Liver (tissue), 8 donors: ENCODE measurements at regions not wholly inside any gene's neighbourhood (a gene's known extent, or its start where the extent isn't known, plus 50 kb on each side); places are given as distances from the start of the nearest gene placed in this dataset.

Experiments
- DNase-seq: peaks from one replicate; pipeline ENCODE4 v3.0.0-alpha.2; 2017; ENCODE audit warnings: low spot score
- H3K27ac ChIP-seq, 2 donors: one replicate each; pipeline ENCODE4 v1.7.0; 2013; ENCODE audit warnings: inconsistent platforms in 2 of 2, low read length in 2 of 2, control low read depth in 1 of 2, low read depth in 1 of 2, mild to moderate bottlenecking in 1 of 2
- H3K27me3 ChIP-seq, 4 donors: one replicate each; pipeline versions ENCODE4 v1.6.1 to v1.7.0; 2013; ENCODE audit warnings: low read length in 3 of 4, inconsistent platforms in 1 of 4, mild to moderate bottlenecking in 1 of 4, moderate library complexity in 1 of 4; ENCODE audit not compliant: control insufficient read depth in 4 of 4, insufficient read depth in 4 of 4
- H3K36me3 ChIP-seq, 4 donors: one replicate each; pipeline versions ENCODE4 v1.6.1 to v1.7.0; 2013; ENCODE audit warnings: low read length in 3 of 4, mild to moderate bottlenecking in 3 of 4, low read depth in 1 of 4, moderate library complexity in 1 of 4; ENCODE audit not compliant: control insufficient read depth in 4 of 4, insufficient read depth in 3 of 4
- H3K4me1 ChIP-seq, 4 donors: one replicate each; pipeline versions ENCODE4 v1.6.1 to v1.7.0; 2013; ENCODE audit warnings: low read length in 3 of 4, mild to moderate bottlenecking in 3 of 4, moderate library complexity in 1 of 4; ENCODE audit not compliant: control insufficient read depth in 4 of 4, insufficient read depth in 4 of 4
- H3K4me3 ChIP-seq, 3 donors: one replicate each; pipeline versions ENCODE4 v1.6.1 to v1.7.0; 2013; ENCODE audit warnings: low read length in 3 of 3, control low read depth in 1 of 3, low read depth in 1 of 3, mild to moderate bottlenecking in 1 of 3
- H3K9ac ChIP-seq, 2 donors: one replicate each; pipeline ENCODE4 v1.7.0; 2013; ENCODE audit warnings: low read length in 2 of 2, mild to moderate bottlenecking in 2 of 2, moderate library complexity in 2 of 2, control low read depth in 1 of 2, low read depth in 1 of 2
- H3K9me3 ChIP-seq, 4 donors: one replicate each; pipeline versions ENCODE4 v1.6.1 to v1.7.0; 2013; ENCODE audit warnings: low read length in 3 of 4; ENCODE audit not compliant: control insufficient read depth in 4 of 4
- ATF3 ChIP-seq: IDR thresholded peaks from 2 replicates; pipeline ENCODE4 v1.6.1; 2016; ENCODE audit warnings: antibody characterized with exemption
- EGR1 ChIP-seq, 2 donors: IDR thresholded peaks; 2 replicates each; pipeline ENCODE4 v1.6.1; 2016 to 2018; ENCODE audit warnings: antibody characterized with exemption in 2 of 2, low read depth in 2 of 2
- FOXA1 ChIP-seq: IDR thresholded peaks from 2 replicates; pipeline ENCODE4 v1.6.1; 2016; ENCODE audit warnings: antibody characterized with exemption
- FOXA2 ChIP-seq: IDR thresholded peaks from 2 replicates; pipeline ENCODE4 v1.6.1; 2016; ENCODE audit warnings: antibody characterized with exemption
- GABPA ChIP-seq, 2 donors: IDR thresholded peaks in 1 of 2; conservative IDR thresholded peaks in 1 of 2; 2 replicates each; pipeline ENCODE4 v1.6.1; 2016; ENCODE audit warnings: antibody characterized with exemption in 2 of 2, mild to moderate bottlenecking in 1 of 2, moderate library complexity in 1 of 2
- HNF4A ChIP-seq, 2 donors: conservative IDR thresholded peaks; 2 replicates each; pipeline ENCODE4 v1.6.1; 2016; ENCODE audit warnings: antibody characterized with exemption in 2 of 2, mild to moderate bottlenecking in 2 of 2
- HNF4G ChIP-seq: IDR thresholded peaks from 2 replicates; pipeline ENCODE4 v1.6.1; 2016; ENCODE audit warnings: antibody characterized with exemption
- JUND ChIP-seq, 2 donors: IDR thresholded peaks; 2 replicates each; pipeline ENCODE4 v1.6.1; 2016; ENCODE audit warnings: antibody characterized with exemption in 2 of 2
- NR2F2 ChIP-seq: IDR thresholded peaks from 2 replicates; pipeline ENCODE4 v1.6.1; 2016; ENCODE audit warnings: antibody characterized with exemption
- RAD21 ChIP-seq, 2 donors: IDR thresholded peaks; 2 replicates each; pipeline ENCODE4 v1.6.1; 2016; ENCODE audit warnings: antibody characterized with exemption in 2 of 2, mild to moderate bottlenecking in 2 of 2
- RXRA ChIP-seq, 2 donors: IDR thresholded peaks; 2 replicates each; pipeline ENCODE4 v1.6.1; 2017 to 2018; ENCODE audit warnings: antibody characterized with exemption in 2 of 2, mild to moderate bottlenecking in 1 of 2
- SP1 ChIP-seq: IDR thresholded peaks from 2 replicates; pipeline ENCODE4 v1.6.1; 2018; ENCODE audit warnings: antibody characterized with exemption, mild to moderate bottlenecking
- TAF1 ChIP-seq: conservative IDR thresholded peaks from 2 replicates; pipeline ENCODE4 v1.6.1; 2016; ENCODE audit warnings: antibody characterized with exemption, mild to moderate bottlenecking
- YY1 ChIP-seq: IDR thresholded peaks from 2 replicates; pipeline ENCODE4 v1.6.1; 2016; ENCODE audit warnings: antibody characterized with exemption, mild to moderate bottlenecking
- WGBS: extraction: QIAGEN DNeasy Blood & Tissue Kit; methylation state at CpG from one replicate; pipeline ENCODE4 v1.1.7; 2013; 5-methylcytosine and 5-hydroxymethylcytosine counted together
- TF ChIP-seq, protein P1 (sequence below): fragments of 150-350 bp; IDR thresholded peaks from 2 replicates; pipeline ENCODE4 v1.5.1; 2017; ENCODE audit warnings: improper control_type of control experiment, low read depth, low read length; ENCODE audit not compliant: missing input control
- TF ChIP-seq, protein P2 (sequence below): IDR thresholded peaks from 2 replicates; pipeline ENCODE4 v1.6.1; 2016; ENCODE audit warnings: antibody characterized with exemption, mild to moderate bottlenecking
- TF ChIP-seq, protein P3 (sequence below): IDR thresholded peaks from 2 replicates; pipeline ENCODE4 v1.6.1; 2016; ENCODE audit warnings: antibody characterized with exemption
- TF ChIP-seq, protein P4 (sequence below): IDR thresholded peaks from 2 replicates; pipeline ENCODE4 v1.6.1; 2016; ENCODE audit warnings: antibody characterized with exemption
- donor health status: healthy.
- donor health status: healthy.
- donor health status: healthy.
- donor health status: healthy.
- donor health status: healthy.

GRCh38 chr2:58568901-58569300, 327.8 kb upstream of the FANCL start:
- Histone ChIP-seq H3K27me3 (no peaks in the 10 kb centered on the region), H3K27ac (no peak overlapping the region), H3K9ac (no peak overlapping the region), H3K9me3 (no peaks in the 10 kb centered on the region), H3K4me3 (no peak overlapping the region), H3K36me3 (no peaks in the 10 kb centered on the region), H3K4me1 (peaks cover 0 to 2% (median 0%) of the 10 kb centered on the region in 4 donors)
- TF ChIP-seq SP1 (no peak), FOXA1 (no peak), YY1 (no peak), GABPA (IDR thresholded peaks at IDR 0.05 in 1 of 2, conservative IDR thresholded peaks at IDR 0.05 in 1 of 2) (no peak), RAD21 (IDR thresholded peaks at IDR 0.05) (no peak), TAF1 (no peak), HNF4A (conservative IDR thresholded peaks at IDR 0.05) (no peak), NR2F2 (no peak), HNF4G (no peak), JUND (IDR thresholded peaks at IDR 0.05) (no peak), ATF3 (no peak), FOXA2 (no peak), EGR1 (IDR thresholded peaks at IDR 0.05; ENCODE audit: low read depth in 2 of 2) (no peak), RXRA (IDR thresholded peaks at IDR 0.05) (no peak)
- TF ChIP-seq, protein P1, sequence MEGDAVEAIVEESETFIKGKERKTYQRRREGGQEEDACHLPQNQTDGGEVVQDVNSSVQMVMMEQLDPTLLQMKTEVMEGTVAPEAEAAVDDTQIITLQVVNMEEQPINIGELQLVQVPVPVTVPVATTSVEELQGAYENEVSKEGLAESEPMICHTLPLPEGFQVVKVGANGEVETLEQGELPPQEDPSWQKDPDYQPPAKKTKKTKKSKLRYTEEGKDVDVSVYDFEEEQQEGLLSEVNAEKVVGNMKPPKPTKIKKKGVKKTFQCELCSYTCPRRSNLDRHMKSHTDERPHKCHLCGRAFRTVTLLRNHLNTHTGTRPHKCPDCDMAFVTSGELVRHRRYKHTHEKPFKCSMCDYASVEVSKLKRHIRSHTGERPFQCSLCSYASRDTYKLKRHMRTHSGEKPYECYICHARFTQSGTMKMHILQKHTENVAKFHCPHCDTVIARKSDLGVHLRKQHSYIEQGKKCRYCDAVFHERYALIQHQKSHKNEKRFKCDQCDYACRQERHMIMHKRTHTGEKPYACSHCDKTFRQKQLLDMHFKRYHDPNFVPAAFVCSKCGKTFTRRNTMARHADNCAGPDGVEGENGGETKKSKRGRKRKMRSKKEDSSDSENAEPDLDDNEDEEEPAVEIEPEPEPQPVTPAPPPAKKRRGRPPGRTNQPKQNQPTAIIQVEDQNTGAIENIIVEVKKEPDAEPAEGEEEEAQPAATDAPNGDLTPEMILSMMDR: no peak
- TF ChIP-seq, protein P2, sequence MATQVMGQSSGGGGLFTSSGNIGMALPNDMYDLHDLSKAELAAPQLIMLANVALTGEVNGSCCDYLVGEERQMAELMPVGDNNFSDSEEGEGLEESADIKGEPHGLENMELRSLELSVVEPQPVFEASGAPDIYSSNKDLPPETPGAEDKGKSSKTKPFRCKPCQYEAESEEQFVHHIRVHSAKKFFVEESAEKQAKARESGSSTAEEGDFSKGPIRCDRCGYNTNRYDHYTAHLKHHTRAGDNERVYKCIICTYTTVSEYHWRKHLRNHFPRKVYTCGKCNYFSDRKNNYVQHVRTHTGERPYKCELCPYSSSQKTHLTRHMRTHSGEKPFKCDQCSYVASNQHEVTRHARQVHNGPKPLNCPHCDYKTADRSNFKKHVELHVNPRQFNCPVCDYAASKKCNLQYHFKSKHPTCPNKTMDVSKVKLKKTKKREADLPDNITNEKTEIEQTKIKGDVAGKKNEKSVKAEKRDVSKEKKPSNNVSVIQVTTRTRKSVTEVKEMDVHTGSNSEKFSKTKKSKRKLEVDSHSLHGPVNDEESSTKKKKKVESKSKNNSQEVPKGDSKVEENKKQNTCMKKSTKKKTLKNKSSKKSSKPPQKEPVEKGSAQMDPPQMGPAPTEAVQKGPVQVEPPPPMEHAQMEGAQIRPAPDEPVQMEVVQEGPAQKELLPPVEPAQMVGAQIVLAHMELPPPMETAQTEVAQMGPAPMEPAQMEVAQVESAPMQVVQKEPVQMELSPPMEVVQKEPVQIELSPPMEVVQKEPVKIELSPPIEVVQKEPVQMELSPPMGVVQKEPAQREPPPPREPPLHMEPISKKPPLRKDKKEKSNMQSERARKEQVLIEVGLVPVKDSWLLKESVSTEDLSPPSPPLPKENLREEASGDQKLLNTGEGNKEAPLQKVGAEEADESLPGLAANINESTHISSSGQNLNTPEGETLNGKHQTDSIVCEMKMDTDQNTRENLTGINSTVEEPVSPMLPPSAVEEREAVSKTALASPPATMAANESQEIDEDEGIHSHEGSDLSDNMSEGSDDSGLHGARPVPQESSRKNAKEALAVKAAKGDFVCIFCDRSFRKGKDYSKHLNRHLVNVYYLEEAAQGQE: no peak
- TF ChIP-seq, protein P3, sequence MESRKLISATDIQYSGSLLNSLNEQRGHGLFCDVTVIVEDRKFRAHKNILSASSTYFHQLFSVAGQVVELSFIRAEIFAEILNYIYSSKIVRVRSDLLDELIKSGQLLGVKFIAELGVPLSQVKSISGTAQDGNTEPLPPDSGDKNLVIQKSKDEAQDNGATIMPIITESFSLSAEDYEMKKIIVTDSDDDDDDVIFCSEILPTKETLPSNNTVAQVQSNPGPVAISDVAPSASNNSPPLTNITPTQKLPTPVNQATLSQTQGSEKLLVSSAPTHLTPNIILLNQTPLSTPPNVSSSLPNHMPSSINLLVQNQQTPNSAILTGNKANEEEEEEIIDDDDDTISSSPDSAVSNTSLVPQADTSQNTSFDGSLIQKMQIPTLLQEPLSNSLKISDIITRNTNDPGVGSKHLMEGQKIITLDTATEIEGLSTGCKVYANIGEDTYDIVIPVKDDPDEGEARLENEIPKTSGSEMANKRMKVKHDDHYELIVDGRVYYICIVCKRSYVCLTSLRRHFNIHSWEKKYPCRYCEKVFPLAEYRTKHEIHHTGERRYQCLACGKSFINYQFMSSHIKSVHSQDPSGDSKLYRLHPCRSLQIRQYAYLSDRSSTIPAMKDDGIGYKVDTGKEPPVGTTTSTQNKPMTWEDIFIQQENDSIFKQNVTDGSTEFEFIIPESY: no peak
- TF ChIP-seq, protein P4, sequence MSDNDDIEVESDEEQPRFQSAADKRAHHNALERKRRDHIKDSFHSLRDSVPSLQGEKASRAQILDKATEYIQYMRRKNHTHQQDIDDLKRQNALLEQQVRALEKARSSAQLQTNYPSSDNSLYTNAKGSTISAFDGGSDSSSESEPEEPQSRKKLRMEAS: no peak
- 65% methylated on average over 2 of the region's 2 CpGs for WGBS
- DNase-seq: no peak
